Inflammatory macrophage (primary cell): ENCODE measurements at regions not wholly inside any gene's neighbourhood (a gene's known extent, or its start where the extent isn't known, plus 50 kb on each side); places are given as distances from the start of the nearest gene placed in this dataset.
"Not testable (repeated sequence)": the region's sequence is repeated elsewhere in the genome, so short reads cannot be mapped to it uniquely, and the experiment has no call there.

Experiments used
- DNase-seq, 2 donors: peaks; one replicate each; pipeline ENCODE4 v3.0.0-alpha.2; 2020 to 2022

DNA sequence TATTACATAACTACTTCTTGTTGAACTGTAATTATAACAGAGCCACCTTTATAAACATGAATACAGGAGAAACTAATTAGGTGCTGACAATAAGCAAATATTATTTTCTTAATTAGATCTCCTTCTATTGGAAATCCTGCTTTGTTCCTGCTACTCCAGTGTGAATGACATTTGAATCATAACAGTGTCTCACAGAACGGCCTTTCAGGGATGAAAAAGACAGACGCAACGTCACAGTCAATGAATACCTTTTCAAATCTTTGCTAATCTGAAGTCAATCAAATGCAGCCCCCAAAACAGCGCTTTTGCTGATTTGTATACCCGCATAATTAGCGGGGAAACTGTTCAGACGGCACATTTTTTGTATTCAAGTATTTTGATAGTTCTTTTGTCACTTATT lies 240.4 kb upstream of the CDH8 start:
- DNase-seq = no peak

DNA sequence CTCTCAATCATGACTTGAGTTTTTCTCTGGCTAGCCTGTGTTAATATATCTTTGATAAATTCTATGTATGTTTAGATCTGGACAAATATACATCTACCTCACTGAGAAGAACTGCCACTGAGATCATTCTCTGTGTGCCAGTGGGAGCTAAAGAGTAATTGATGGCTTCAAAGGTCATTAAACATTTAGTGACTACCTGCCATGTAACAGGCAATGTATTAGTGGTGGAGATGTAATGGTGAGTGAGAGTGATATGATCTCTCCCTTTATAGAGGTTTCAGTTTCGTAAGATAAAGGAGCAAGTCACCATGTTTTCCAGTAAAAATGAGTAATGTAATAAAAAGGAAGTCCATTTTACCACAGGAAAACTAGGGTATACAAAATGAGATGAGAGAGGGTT lies 235.8 kb upstream of the CDH8 start:
- DNase-seq = no peak

DNA sequence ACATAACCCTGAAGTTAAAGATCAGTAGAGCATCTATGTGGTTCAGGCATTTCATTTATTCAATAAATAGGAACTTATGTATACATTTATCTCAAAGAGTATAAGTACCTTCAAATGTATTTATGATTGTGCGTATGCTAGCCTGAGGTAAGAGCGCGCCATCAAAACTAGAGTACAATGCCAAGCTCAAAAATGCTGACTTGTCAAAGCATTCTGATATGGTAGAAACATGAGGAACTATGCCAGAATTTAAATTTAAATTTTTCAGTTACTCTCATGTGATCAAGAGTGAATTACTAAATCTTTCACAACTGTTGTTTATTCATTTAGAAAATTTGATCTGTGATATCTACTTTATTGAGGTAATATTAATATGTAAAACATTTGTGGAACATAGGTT lies 225.5 kb upstream of the CDH8 start:
- no peak for DNase-seq

DNA sequence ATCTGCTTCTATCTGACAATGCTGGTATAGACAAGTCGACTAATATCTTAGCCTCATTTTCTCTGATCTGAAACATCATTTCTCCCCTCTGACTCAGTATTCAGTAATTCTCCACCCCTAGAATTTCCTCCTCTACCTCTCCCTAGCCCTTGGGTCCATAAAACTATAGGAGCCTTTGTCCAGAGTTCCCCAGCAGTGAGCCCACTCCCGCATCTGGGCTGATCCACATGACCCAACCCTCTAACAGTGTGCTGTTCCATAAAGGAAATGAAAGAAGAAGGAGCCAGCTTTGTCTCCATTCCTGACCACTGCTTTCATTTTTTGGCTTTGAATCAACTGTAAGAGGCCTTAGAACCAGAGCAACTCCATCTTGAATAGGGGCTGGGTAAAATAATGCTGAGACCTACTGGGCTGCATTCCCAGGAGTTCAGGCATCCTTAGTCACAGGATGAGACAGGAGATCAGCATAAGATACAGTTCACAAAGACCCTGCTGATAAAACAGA lies 222.7 kb upstream of the CDH8 start:
- DNase-seq = not testable (repeated sequence)

DNA sequence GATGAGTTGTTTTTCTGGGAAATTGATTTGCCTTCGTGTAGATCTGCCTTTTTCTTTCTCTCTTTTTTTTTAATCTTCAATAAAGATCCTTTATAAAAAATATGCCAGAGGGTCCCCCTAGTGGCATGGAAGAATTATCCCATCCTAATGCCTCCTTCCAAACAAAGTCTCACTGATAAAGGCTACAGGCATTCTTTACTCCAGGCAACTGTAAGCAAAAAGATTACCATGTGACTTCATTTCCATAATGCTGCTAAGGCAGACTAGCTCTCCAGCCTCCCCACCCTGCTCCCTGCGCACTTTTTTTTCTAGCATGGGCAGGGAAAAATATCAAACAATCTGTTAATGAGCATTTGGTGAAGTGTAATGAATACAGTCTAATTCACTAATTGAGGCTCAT lies 220.2 kb upstream of the CDH8 start:
- no peak for DNase-seq

DNA sequence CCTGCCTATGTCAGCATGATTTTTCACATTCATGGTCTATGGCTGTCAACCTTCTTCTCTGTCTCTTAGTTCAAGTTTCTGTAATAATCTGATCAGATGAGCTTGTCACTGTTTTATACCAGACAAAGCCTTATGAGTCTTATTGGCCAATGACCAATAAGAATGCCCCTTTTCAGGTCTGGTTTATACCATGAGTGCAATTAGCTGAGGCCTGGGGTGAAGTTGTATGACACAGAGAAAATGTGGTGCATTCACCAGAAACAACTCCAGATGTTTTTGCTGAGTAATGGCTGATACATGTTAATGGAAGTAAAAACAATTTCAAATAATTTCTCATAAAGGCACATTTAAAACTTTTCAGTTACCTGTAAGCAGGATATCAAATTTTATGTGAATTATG lies 218.6 kb upstream of the CDH8 start:
- no peak for DNase-seq

DNA sequence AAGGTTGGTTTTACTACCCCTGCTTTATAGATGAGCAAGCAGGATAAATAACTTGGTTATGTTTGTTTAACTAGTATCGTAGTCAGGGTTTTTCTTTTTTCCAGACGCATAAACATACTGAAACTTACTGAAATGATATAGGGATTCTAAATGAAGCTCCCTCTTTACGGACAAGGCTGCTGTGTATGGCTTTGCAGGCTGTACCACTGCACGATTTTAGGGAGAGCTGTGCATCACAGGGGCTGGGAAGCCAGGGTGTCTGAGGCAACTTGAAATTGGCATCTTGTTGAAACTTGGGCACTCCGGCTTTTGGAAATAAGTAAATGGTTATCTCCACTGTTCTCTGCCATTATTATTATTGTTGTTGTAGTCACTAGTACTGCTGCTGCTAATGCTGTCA lies 218.1 kb upstream of the CDH8 start:
- no peak for DNase-seq

DNA sequence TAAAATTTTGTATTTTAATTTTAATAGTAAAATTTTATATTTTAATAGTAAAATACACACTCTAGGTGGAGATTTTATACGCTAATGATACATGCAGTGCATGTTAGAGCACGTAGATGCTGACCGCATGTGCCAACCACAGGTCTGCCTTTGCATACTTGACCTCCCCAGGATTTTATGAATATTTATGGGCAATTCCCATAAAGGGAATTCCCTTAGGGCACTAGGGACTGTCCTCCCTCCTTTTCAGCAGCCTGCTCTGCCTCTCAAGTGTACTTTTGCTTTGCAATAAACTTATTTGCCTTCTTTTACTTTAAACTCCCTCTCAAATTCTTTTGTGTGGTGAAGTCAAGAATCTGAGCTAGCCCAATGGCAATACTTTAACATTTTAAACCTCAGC lies 217.7 kb upstream of the CDH8 start:
- no peak for DNase-seq

DNA sequence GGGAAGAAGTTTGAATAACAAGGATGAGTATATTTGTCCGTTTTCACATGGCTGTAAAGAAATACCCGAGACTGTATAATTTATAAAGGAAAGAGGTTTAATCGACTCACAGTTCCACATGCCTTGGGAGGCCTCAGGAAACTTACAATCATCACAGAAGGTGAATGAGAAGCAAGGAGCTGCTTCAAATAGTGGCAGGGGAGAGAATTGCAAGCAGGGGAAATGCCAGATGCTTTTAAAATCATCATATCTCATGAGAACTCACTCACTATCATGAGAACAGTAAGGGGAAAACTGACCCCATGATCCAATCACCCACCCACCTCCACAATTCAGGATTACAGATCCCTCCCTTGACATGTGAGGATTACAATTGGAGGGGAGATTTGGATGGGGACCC lies 212.8 kb upstream of the CDH8 start:
- no peak for DNase-seq

DNA sequence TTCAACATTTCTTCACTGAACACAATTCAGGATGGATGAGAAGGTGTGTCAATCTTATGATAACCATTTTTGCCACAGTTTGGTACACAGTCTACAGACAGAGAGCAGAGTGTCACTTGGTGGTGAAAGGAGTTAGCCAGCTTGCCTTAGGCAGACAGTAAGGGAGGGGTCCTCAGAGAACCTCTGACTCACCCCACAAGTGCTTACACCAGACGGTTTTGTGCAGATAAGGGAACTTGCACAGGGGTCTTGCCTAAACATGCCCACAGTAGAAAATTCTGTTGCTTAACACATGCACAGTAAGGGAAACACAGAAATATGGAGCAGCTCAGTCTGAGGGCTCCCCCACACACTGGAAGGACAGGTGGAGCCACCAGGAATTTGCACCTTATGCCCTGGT lies 204.5 kb upstream of the CDH8 start:
- no peak for DNase-seq

DNA sequence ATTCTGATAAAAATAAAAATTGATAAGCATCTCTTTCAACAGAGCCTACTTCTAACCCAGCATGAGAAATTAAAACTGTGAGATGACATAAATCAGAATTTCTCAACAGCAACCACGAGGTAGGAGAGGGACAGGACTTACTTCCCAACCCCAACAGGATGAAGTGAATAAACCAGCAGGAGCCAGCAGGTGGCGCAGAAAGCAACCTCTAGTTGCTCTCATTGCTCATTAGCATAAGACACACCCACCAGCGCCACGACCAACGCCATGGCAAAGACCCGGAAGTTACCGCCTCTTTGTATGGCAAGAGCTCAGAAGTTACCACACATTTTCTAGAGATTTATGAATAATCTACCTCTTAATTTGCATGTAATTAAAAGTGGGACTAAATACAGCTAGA lies 189.4 kb upstream of the CDH8 start:
- DNase-seq = peak; percentile 62 to 63

DNA sequence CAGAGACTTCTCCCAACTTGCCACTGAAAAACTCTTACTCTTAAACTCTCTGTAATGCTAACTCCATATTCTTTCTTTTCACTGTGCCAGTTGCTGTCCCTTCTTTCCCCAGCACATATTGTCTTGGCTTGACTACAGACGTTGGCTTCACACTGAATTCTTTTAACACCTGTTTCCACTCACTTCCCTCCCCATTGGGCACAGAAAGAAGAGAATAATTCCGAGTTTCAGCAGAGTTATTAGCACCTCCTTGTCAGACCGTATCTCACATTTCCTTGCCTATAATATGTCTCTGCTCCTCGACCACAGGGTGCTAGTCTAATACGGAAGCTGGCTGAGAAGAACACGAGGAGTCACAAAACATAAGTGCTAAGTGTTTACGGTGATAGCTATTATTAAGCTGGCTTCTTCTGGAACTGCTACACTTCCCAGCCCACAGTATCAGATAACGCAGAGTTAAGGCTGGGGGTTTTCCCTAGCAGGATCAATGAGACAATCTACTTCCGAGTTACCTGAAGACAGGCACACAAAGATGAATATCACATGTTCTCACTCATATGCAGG lies 188.5 kb upstream of the CDH8 start:
- DNase-seq = no peak

DNA sequence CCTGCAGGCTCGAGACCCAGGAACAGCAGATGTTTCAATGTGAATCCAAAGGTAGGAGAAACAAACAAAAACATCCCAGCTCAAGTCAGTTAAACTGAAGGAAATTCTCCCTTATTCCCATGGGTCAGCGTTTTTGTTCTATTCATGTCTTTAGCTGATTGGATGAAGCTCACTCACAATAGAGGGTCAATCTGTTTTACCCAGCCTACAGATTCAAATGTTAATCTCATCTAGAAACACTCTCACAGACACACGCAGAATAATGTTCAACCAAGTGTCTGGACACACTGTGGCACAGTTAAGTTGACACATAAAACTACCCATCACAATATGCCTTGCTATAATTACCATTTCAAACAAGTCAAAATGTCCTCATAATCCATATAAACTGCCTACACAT lies 180.6 kb upstream of the CDH8 start:
- DNase-seq = no peak

DNA sequence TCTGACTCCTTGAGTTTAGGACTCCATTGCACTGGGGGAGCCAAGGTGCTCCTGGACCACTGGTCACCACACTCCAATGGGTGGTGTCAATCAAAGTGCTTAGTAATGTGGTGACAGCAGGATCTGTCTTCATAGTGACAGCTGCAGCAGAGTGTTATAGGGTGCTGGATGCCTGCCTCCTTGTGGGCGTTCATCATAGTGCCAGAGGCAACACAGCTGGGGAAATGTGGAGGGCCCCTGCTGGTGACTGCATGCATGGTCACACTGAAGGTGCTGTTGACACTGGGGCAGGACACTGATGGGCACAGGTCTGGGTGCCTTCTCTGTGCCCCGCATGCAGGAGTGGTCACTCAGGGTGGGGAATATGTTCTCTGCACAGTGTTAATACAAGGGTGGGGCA lies 177.5 kb upstream of the CDH8 start:
- DNase-seq = no peak

DNA sequence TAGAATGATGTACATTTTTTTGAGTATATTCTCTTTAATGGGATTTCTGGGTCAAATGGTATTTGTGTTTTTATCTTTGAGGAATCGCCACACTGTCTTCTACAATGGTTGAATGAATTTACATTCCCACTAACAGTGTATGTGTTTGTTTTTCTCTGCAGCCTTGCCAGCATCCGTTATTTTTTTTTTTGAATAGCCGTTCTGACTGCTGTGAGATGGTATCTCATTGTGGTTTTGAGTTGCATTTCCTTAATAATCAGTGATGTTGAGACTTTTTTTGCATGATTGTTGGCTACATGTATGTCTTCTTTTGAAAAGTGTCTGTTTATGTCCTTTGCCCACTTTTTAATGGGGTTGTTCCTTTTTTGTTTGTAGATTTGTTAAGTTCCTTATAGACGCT lies 172.7 kb upstream of the CDH8 start:
- no peak for DNase-seq

DNA sequence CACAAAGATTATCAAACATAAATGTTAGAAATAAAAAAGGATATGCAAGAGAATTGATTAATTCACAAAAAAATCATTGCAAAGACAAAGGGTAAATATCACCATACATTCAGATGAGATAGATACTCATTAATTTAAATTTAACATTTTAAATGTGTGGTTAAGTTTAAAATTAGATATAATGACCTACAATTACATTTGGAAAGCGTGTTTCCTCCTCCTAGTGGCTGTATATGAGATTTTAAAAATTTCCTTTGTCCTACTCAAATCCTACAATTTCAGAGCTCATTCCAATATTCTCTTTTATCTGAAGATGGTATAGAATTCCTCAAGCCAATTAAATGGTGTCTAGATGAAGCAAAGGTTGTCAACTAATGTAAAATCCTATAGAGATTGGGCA lies 169.2 kb upstream of the CDH8 start:
- DNase-seq = no peak

DNA sequence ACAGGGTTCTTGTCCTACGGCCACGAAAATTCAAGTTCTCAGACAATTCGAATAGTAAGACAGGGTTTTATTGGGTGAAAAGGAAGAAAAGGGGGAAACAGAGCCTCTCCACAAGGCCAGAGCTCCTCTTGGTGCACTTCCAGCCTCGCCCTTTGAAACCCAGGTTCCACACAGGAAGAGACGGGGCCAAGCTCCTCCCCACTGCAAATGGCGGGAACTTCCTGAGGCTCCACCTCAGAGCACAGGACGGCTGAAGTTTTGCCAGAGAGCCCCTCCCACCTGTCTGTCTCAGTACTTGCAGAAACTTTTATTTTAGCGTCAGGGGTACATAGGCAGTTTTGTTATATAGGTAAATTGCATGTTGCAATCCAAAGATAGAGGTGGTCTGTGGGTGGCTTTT lies 165.7 kb upstream of the CDH8 start:
- no peak for DNase-seq

DNA sequence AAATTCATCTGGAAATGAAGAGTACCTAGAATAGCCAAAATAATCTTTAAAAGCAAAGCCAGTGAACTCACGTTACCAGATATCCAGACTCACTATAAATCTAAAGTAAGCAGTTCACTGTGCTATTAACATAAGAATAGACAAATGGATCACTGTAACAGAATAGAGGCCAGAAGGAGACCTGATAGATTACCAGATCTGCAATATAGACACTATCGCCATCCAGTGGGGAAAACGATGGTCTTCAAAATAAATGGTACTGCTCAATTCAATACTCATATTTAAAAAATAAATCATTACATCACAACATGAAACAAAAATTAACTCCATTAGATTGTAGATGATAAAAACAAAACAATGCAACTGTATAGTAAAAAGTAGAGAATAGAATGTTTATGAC lies 158.6 kb upstream of the CDH8 start:
- no peak for DNase-seq

DNA sequence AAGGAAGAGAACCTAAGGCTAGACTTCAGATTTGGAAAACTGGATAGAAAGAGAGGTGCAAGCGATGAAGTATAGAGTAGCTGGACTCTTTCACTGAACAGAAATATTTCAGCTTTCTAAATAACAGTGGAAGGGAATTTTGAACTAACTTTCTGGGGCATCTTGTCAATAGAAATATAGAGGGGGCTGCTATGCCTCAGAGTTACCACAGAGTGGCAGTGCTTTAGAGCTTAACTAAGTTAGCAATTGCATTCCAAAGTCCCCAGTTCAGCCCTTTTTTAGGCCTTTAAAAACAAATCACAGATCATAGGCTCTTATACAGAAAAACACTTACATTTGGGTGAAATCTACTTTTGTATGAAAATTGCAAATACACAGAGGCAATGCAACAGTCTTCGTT lies 154.2 kb upstream of the CDH8 start:
- no peak for DNase-seq

DNA sequence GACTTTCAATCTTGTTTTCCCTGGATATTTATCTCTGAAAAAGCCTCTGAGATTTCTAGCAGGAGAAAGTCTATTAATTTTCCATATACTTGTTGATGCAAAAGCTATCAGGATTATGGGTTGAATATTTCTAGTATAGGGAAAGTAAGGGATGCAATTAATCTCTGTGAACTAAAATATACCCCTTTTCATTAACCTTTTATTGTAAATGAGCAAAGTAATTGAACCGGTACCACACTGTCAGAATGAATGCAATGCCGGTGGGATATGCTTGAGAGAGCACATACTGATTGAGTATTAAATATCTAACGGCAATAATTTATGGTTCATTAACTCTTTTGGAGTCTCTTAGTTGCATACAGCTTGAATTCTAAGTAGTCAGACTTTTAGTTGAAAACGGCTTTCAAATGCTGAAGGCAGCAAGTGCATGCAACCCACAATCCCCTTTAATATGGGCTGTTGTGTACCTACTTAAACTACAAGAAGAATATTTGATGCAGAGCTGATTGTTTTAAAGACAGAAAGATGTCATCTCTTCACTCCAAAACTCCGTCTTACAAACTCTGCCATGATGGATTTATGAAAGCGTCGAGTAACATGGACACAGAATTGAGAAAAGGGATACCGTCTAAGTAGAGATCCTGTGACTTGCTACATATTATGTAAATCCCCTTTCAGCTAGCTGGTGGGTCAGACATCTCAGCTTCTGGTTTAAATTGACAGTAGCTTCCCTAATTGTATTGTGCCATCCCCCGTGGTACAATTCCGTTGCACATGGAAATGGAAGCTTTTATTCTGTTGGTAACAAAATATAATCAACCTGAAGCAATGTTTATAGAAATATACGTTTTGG lies 141.3 kb upstream of the CDH8 start:
- no peak for DNase-seq

DNA sequence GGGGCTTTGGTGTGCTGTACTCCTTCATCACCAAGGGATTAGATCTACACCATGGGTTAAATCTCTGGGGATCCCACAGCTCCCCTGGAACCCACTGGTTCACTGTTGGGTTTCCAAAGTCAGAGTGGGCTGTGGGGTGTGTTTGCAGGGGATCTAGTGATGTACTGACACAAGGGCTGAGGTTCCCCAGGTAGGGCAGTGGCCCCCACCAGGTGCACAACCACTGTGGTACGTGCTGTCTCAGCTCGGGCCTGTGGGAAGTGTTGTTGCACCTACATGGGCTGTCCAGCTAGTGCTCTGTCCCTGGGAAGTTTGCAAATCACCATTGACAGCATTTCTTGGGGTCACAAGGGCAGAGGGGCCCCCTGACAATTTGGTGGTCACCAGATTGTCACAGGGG lies 134.4 kb upstream of the CDH8 start:
- no peak for DNase-seq

DNA sequence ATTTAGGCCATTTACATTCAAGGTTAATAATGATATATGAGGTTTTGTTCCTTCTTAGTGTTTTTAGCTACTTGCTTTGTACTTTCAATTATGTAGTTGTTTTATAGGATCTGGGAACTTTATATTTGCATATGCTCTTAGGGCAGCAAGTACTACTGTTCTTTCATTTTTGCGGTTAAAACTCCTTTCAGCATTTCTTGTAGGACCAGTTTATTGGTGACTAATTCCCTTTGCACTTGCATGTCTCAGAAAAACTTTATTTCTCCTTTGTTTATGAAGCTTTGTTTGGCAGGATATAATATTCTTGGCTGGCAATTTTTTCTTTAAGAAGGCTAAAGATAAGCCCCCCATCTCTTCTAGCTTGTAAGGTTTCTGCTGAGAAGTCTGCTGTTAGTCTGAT lies 131.3 kb upstream of the CDH8 start:
- DNase-seq = no peak

DNA sequence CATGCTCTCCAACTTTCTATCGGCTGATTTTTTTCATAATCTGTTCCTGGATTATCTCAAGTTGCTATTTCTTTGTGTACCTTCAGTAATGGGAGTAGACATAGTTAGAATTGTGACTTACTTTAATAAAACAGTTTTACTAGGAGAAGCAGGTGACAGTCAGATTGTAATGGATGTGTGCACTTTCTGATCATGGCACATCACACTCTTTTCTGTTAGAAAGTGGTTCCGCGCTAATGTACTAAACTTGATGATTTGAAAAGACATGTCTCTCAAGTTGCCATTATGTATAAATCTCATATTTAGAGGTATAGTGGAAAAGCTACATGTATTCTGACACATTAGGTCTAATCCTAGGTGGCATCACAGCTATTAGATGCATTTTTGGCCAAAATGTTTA lies 121.3 kb upstream of the CDH8 start:
- no peak for DNase-seq

DNA sequence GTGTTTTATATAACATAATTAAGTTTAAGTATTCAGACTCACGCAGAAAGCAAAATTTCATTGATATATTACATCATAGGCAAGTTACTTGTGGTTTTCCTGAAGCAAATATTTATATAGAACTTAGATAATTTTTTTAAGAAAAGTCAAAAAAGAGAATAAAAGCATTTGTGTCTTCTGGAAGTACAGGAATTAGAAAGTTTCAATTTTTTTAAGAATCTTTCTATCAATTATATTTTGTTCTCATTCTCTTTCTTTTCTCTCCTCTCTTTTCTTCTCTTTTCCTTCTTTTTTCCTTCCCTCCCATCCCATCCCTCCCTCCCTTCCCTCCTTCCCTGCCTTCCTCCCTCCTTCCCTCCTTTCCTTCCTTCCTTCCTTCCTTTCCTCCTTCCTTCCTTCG lies 120.7 kb upstream of the CDH8 start:
- DNase-seq = no peak

DNA sequence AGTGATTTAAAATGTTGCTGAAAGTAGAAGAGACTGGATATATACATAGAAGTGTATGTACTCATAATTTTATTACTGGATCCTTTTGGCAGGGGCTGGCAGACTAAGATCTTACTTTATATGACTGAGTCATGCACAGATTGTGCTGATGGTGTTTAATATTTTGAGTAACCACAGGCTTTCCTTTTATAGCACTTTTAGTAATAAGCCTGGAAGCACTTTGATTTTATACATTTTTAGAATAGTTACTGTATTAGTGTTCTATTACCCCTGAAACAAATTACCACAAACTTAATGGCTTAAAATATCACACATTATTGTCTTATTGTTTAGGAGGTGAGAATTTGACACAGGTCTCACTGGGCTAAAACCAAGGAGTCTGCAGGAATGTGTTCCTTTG lies 113.4 kb upstream of the CDH8 start:
- no peak for DNase-seq
